Stomach (tissue), 4 donors: ENCODE measurements at regions not wholly inside any gene's neighbourhood (a gene's known extent, or its start where the extent isn't known, plus 50 kb on each side); places are given as distances from the start of the nearest gene placed in this dataset.

Source experiments
- CTCF ChIP-seq, 7 experiments: fragments of 450-650 bp in 4 of 7; fragments of 200-600 bp in 3 of 7; sonication (generic) in 3 of 7; IDR thresholded peaks; one replicate each; pipeline ENCODE4 v1.5.1; 2016 to 2019; ENCODE audit warnings: antibody characterized with exemption in 7 of 7, control low read depth in 2 of 7, mild to moderate bottlenecking in 1 of 7
- EP300 ChIP-seq: sonication (generic); formaldehyde crosslinking; IDR thresholded peaks from one replicate; pipeline ENCODE4 v1.6.1; 2017; ENCODE audit warnings: antibody characterized with exemption
- POLR2A ChIP-seq, 4 donors: fragments of 450-650 bp; IDR thresholded peaks; one replicate each; pipeline ENCODE4 v1.6.1; 2016; ENCODE audit warnings: antibody characterized with exemption in 4 of 4, control low read depth in 2 of 4, mild to moderate bottlenecking in 1 of 4, moderate library complexity in 1 of 4

- no peak for TF ChIP-seq EP300
- no peak for TF ChIP-seq CTCF (IDR thresholded peaks at IDR 0.05)
- TF ChIP-seq POLR2A (IDR thresholded peaks at IDR 0.05): no peak
Observed at GRCh38 chr2:76612764-76613163, 902.0 kb upstream of the GCFC2 start.
